Fibroblast of villous mesenchyme (primary cell): ENCODE measurements at regions not wholly inside any gene's neighbourhood (a gene's known extent, or its start where the extent isn't known, plus 50 kb on each side); places are given as distances from the start of the nearest gene placed in this dataset.

Experiments
- DNase-seq: peaks from one replicate; pipeline ENCODE4 v3.0.0-alpha.2; 2010; ENCODE audit warnings: low read depth
- H3K4me3 ChIP-seq: 2 replicates; pipeline ENCODE4 v1.5.1; 2011; ENCODE audit warnings: low read depth, mild to moderate bottlenecking, low read length
- CTCF ChIP-seq: IDR thresholded peaks from 2 replicates; pipeline ENCODE4 v1.5.1; 2012; ENCODE audit warnings: low read depth, mild to moderate bottlenecking, low read length; ENCODE audit not compliant: insufficient read depth

- no peak for DNase-seq
- TF ChIP-seq CTCF, result no peak
- H3K4me3 ChIP-seq, result no peak overlapping the region
Observed at GRCh38 chr2:30338475-30338874, 107.1 kb downstream of the LBH start.

- no peak for DNase-seq
- H3K4me3 ChIP-seq, result no peak overlapping the region
- no peak for TF ChIP-seq CTCF
Observed at GRCh38 chr2:30339071-30339470, 107.7 kb downstream of the LBH start.

- no peak for TF ChIP-seq CTCF
- no peak for DNase-seq
Observed at GRCh38 chr2:30341500-30342267, 105.4 kb upstream of the LCLAT1 start.

GRCh38 chr2:30346471-30347169 lies 100.4 kb upstream of the LCLAT1 start:
- DNase-seq, result no peak
- TF ChIP-seq CTCF, result no peak
- no peak overlapping the region for H3K4me3 ChIP-seq

More at GRCh38 chr2:30341500-30342267, 105.4 kb upstream of the LCLAT1 start:
- no peak overlapping the region for H3K4me3 ChIP-seq

- H3K4me3 ChIP-seq, result no peak overlapping the region
- DNase-seq, result no peak
- no peak for TF ChIP-seq CTCF
Observed at GRCh38 chr2:30348825-30349224, 98.2 kb upstream of the LCLAT1 start.

GRCh38 chr2:30349691-30350090 lies 97.4 kb upstream of the LCLAT1 start:
- DNase-seq, result peak; percentile 28
- no peak overlapping the region for H3K4me3 ChIP-seq
- TF ChIP-seq CTCF, result no peak
